Activated CD8-positive, alpha-beta T cell treated with anti-CD3 and anti-CD28 coated beads for 36 hours (primary cell): ENCODE measurements at regions not wholly inside any gene's neighbourhood (a gene's known extent, or its start where the extent isn't known, plus 50 kb on each side); places are given as distances from the start of the nearest gene placed in this dataset.

ENCODE experiments used
- ATAC-seq: fragments of 200-7000 bp; cut with Tn5 transposase; one replicate; pipeline ENCODE4 v1.10.0; 2021; ENCODE audit warnings: mild to moderate bottlenecking, moderate library complexity
- CTCF ChIA-PET: fragments of 350-600 bp; sonication (Branson Sonifier 250); formaldehyde crosslinking; loops from one replicate; lab custom pipeline; 2021; ENCODE audit warnings: antibody characterized with exemption; lab: Charles Lee
- POLR2A ChIA-PET: fragments of 350-600 bp; sonication (Branson Sonifier 250); formaldehyde crosslinking; loops from one replicate; lab custom pipeline; 2021; ENCODE audit warnings: antibody characterized with exemption; lab: Charles Lee
- DNase-seq: peaks from one replicate; pipeline ENCODE4 v3.0.0-alpha.2; 2020
- H3K27ac Mint-ChIP-seq: one replicate; pipeline ENCODE4 v1.8.0; 2021; ENCODE audit warnings: mild to moderate bottlenecking, mixed read lengths
- H3K27me3 Mint-ChIP-seq: one replicate; pipeline ENCODE4 v1.8.0; 2021; ENCODE audit warnings: mixed read lengths
- H3K36me3 Mint-ChIP-seq: one replicate; pipeline ENCODE4 v1.8.0; 2021; ENCODE audit warnings: low read depth, mixed read lengths
- H3K4me1 Mint-ChIP-seq: one replicate; pipeline ENCODE4 v1.8.0; 2021; ENCODE audit warnings: low read depth, mixed read lengths
- H3K4me3 Mint-ChIP-seq: one replicate; pipeline ENCODE4 v1.8.0; 2021; ENCODE audit warnings: mild to moderate bottlenecking, moderate library complexity, mixed read lengths
- H3K9me3 Mint-ChIP-seq: one replicate; pipeline ENCODE4 v1.8.0; 2021; ENCODE audit warnings: mixed read lengths
- CTCF ChIP-seq: fragments of 200-600 bp; IDR thresholded peaks from one replicate; pipeline ENCODE4 v1.8.0; 2022; ENCODE audit warnings: antibody characterized with exemption, mild to moderate bottlenecking
- intact Hi-C: fragments of 100-400 bp; cut with micrococcal nuclease; formaldehyde crosslinking; loops from one replicate; pipeline ENCODE4 v1.10.0; 2022

GRCh38 chr6:146865756-146866379, 267.1 kb downstream of the ADGB start:
- ChIA-PET POLR2A (interaction anchor here (0.6 kb wide), 1 partner anchor 146 kb away, joined by 3 read pairs; no protein-coding TSS in a partner anchor), CTCF (interaction anchor here (0.9 to 1.5 kb wide), 2 partner anchors 9 to 52 kb away, joined by 3 to 4 read pairs; no protein-coding TSS in a partner anchor)
- ATAC-seq (no peak), DNase-seq (no peak)
- no peaks in the 10 kb centered on the region for H3K9me3 Mint-ChIP-seq
- H3K36me3 Mint-ChIP-seq, result no peaks in the 10 kb centered on the region
- no peak for TF ChIP-seq CTCF
- no peak overlapping the region for H3K4me3 Mint-ChIP-seq
- H3K27ac Mint-ChIP-seq, result no peak overlapping the region
- intact Hi-C loops, result no loop called here
- peaks cover 4% of the 10 kb centered on the region for H3K27me3 Mint-ChIP-seq
- H3K4me1 Mint-ChIP-seq, result peaks cover 3% of the 10 kb centered on the region

- ATAC-seq (no peak), DNase-seq (no peak)
- H3K27ac Mint-ChIP-seq, result no peak overlapping the region
- H3K36me3 Mint-ChIP-seq, result no peaks in the 10 kb centered on the region
- ChIA-PET CTCF (no interaction called here), POLR2A (interaction anchor here (0.6 kb wide), 1 partner anchor 147 kb away, joined by 3 read pairs; no protein-coding TSS in a partner anchor)
- H3K9me3 Mint-ChIP-seq, result no peaks in the 10 kb centered on the region
- intact Hi-C loops, result no loop called here
- peaks cover 6% of the 10 kb centered on the region for H3K27me3 Mint-ChIP-seq
- no peak for TF ChIP-seq CTCF
- no peak overlapping the region for H3K4me3 Mint-ChIP-seq
- peaks cover 4% of the 10 kb centered on the region for H3K4me1 Mint-ChIP-seq
Measured at GRCh38 chr6:146866731-146867414, 268.1 kb downstream of the ADGB start.

DNA sequence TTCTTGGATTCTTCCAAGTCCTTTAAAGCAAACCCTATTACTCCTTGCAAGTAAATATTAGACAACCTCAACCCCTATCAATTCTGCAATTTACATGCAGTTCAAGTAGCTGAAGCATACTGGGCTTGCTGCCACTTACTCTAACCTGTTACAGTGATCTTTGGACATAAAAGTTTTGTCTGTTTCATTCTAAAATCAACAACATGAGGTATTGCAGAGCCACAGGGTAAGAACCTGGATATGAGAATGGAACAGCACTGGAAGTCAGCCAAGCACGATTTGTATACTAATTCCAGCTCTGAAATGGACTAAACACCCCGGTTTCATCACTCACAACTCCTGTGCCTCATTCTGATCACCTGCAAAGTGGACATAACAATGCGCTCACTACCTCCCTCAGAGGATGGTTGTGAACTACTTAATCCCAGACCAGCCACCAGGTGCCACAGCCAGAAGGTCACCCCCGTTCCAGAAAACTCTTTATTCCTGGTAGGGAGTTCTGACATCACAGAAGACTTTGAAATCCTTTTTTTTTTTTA, 270.0 kb downstream of the ADGB start:
- ChIA-PET POLR2A (no interaction called here), CTCF (no interaction called here)
- DNase-seq (no peak), ATAC-seq (no peak)
- no peak for TF ChIP-seq CTCF
- intact Hi-C loops, result no loop called here
- Mint-ChIP-seq H3K27me3 (peaks cover 7% of the 10 kb centered on the region), H3K27ac (no peak overlapping the region), H3K4me1 (peaks cover 4% of the 10 kb centered on the region), H3K36me3 (no peaks in the 10 kb centered on the region), H3K4me3 (no peak overlapping the region), H3K9me3 (no peaks in the 10 kb centered on the region)

- intact Hi-C loops, result no loop called here
- H3K4me1 Mint-ChIP-seq, result peaks cover 11% of the 10 kb centered on the region
- POLR2A ChIA-PET, result no interaction called here
- no peaks in the 10 kb centered on the region for H3K36me3 Mint-ChIP-seq
- H3K27ac Mint-ChIP-seq, result no peak overlapping the region
- H3K4me3 Mint-ChIP-seq, result no peak overlapping the region
- H3K9me3 Mint-ChIP-seq, result no peaks in the 10 kb centered on the region
- H3K27me3 Mint-ChIP-seq, result peaks cover 7% of the 10 kb centered on the region
- TF ChIP-seq CTCF, result no peak
- DNase-seq (no peak), ATAC-seq (peak; percentile 64)
- CTCF ChIA-PET, result no interaction called here
Measured at GRCh38 chr6:146870760-146871159, 272.0 kb downstream of the ADGB start.
